ENCODE measurements at regions not wholly inside any gene's neighbourhood (a gene's known extent, or its start where the extent isn't known, plus 50 kb on each side); places are given as distances from the start of the nearest gene placed in this dataset.

- H3K4me1 Mint-ChIP-seq (ENCODE audit: insufficient read depth, unreplicated experiment): peaks cover 13% of the 10 kb centered on the region
Observed at GRCh38 chr4:43275779-43276178, 383.3 kb downstream of the GRXCR1 start.

GRCh38 chr4:43276321-43276720, 383.8 kb downstream of the GRXCR1 start:
- Mint-ChIP-seq H3K27ac (ENCODE audit: low read depth, unreplicated experiment) (no peak overlapping the region), H3K4me3 (ENCODE audit: unreplicated experiment) (no peak overlapping the region), H3K4me1 (ENCODE audit: insufficient read depth, unreplicated experiment) (peaks cover 13% of the 10 kb centered on the region), H3K36me3 (ENCODE audit: insufficient read depth, unreplicated experiment) (no peaks in the 10 kb centered on the region), H3K27me3 (ENCODE audit: insufficient read depth, unreplicated experiment) (no peaks in the 10 kb centered on the region), H3K9me3 (ENCODE audit: unreplicated experiment) (no peaks in the 10 kb centered on the region)
- TF ChIP-seq CTCF (IDR thresholded peaks at IDR 0.05; ENCODE audit: unreplicated experiment): no peak
- ChIA-PET POLR2A (no interaction called here), CTCF (interaction anchor here (0.7 kb wide), 1 partner anchor 1304 kb away, joined by 3 read pairs; no protein-coding TSS in a partner anchor)
- intact Hi-C loops (cut with micrococcal nuclease): no loop called here
- DNase-seq (ENCODE audit: unreplicated experiment): no peak
- BruUV-seq (replicated peaks): no TSS peak

More at GRCh38 chr4:43275779-43276178, 383.3 kb downstream of the GRXCR1 start:
- POLR2A ChIA-PET: no interaction called here
- no TSS peak for BruUV-seq (replicated peaks)
- CTCF ChIA-PET: no interaction called here
- H3K4me3 Mint-ChIP-seq (ENCODE audit: unreplicated experiment): no peak overlapping the region
- H3K36me3 Mint-ChIP-seq (ENCODE audit: insufficient read depth, unreplicated experiment): no peaks in the 10 kb centered on the region
- H3K27me3 Mint-ChIP-seq (ENCODE audit: insufficient read depth, unreplicated experiment): no peaks in the 10 kb centered on the region
- TF ChIP-seq CTCF (IDR thresholded peaks at IDR 0.05; ENCODE audit: unreplicated experiment): no peak
- intact Hi-C loops (cut with micrococcal nuclease): no loop called here
- H3K9me3 Mint-ChIP-seq (ENCODE audit: unreplicated experiment): no peaks in the 10 kb centered on the region
- no peak for DNase-seq (ENCODE audit: unreplicated experiment)
- H3K27ac Mint-ChIP-seq (ENCODE audit: low read depth, unreplicated experiment): no peak overlapping the region

GRCh38 chr4:43277003-43277402, 384.5 kb downstream of the GRXCR1 start:
- no peaks in the 10 kb centered on the region for H3K9me3 Mint-ChIP-seq (ENCODE audit: unreplicated experiment)
- DNase-seq (ENCODE audit: unreplicated experiment): peak; percentile 35
- CTCF ChIA-PET: no interaction called here
- no peak for TF ChIP-seq CTCF (IDR thresholded peaks at IDR 0.05; ENCODE audit: unreplicated experiment)
- no peak overlapping the region for H3K27ac Mint-ChIP-seq (ENCODE audit: low read depth, unreplicated experiment)
- H3K4me1 Mint-ChIP-seq (ENCODE audit: insufficient read depth, unreplicated experiment): peaks cover 6% of the 10 kb centered on the region
- intact Hi-C loops (cut with micrococcal nuclease): no loop called here
- no peaks in the 10 kb centered on the region for H3K27me3 Mint-ChIP-seq (ENCODE audit: insufficient read depth, unreplicated experiment)
- no peaks in the 10 kb centered on the region for H3K36me3 Mint-ChIP-seq (ENCODE audit: insufficient read depth, unreplicated experiment)
- POLR2A ChIA-PET: no interaction called here
- no TSS peak for BruUV-seq (replicated peaks)
- H3K4me3 Mint-ChIP-seq (ENCODE audit: unreplicated experiment): no peak overlapping the region

GRCh38 chr4:43282534-43282933, 390.0 kb downstream of the GRXCR1 start:
- POLR2A ChIA-PET: interaction anchor here (0.7 to 1.9 kb wide), 2 partner anchors 10 to 1396 kb away, joined by 3 to 7 read pairs; partner anchors contain the start of gene GUF1
- no peak for DNase-seq (ENCODE audit: unreplicated experiment)
- no peaks in the 10 kb centered on the region for H3K27me3 Mint-ChIP-seq (ENCODE audit: insufficient read depth, unreplicated experiment)
- H3K4me1 Mint-ChIP-seq (ENCODE audit: insufficient read depth, unreplicated experiment): no peaks in the 10 kb centered on the region
- no peak for TF ChIP-seq CTCF (IDR thresholded peaks at IDR 0.05; ENCODE audit: unreplicated experiment)
- no peaks in the 10 kb centered on the region for H3K36me3 Mint-ChIP-seq (ENCODE audit: insufficient read depth, unreplicated experiment)
- no peaks in the 10 kb centered on the region for H3K9me3 Mint-ChIP-seq (ENCODE audit: unreplicated experiment)
- intact Hi-C loops (cut with micrococcal nuclease): no loop called here
- no TSS peak for BruUV-seq (replicated peaks)
- CTCF ChIA-PET: interaction anchor here (0.6 to 1.0 kb wide), 5 partner anchors 11 to 1048 kb away, joined by 3 to 4 read pairs (median 3); no protein-coding TSS in a partner anchor
- no peak overlapping the region for H3K4me3 Mint-ChIP-seq (ENCODE audit: unreplicated experiment)
- H3K27ac Mint-ChIP-seq (ENCODE audit: low read depth, unreplicated experiment): no peak overlapping the region
